ENCODE measurements at regions not wholly inside any gene's neighbourhood (a gene's known extent, or its start where the extent isn't known, plus 50 kb on each side); places are given as distances from the start of the nearest gene placed in this dataset.

DNA sequence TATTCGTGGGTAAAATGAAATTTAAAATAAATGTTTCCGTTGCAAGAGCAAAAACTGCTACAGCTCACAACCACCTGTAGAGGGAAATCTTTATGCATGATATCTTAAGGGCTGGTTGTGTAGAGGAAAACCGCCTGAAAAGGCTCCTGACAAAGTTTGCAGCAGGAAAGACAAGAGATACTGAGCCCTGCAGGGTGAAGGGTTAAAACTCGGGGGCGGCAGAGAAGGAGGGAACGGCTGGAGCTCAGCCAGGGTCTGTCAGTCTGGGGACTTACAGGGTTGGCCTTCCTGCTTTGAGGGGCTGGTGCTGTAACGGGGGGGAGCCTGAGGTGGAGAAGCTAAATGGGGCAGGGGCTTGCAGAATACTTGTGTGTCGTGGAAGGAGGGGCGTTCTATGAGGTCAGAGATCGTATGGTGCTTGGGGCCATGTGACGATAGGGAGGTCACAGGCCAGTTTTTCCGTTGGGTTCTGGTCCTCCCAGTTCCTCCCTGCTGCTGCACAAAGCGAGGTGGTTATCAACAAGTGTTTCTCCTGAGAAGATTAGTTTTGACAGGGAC, 122.9 kb upstream of the HSD17B12 start:
- no peak for TF ChIP-seq RFX5 (IDR thresholded peaks at IDR 0.05; ENCODE audit: low read depth, low read length)
- TF ChIP-seq, protein P1, sequence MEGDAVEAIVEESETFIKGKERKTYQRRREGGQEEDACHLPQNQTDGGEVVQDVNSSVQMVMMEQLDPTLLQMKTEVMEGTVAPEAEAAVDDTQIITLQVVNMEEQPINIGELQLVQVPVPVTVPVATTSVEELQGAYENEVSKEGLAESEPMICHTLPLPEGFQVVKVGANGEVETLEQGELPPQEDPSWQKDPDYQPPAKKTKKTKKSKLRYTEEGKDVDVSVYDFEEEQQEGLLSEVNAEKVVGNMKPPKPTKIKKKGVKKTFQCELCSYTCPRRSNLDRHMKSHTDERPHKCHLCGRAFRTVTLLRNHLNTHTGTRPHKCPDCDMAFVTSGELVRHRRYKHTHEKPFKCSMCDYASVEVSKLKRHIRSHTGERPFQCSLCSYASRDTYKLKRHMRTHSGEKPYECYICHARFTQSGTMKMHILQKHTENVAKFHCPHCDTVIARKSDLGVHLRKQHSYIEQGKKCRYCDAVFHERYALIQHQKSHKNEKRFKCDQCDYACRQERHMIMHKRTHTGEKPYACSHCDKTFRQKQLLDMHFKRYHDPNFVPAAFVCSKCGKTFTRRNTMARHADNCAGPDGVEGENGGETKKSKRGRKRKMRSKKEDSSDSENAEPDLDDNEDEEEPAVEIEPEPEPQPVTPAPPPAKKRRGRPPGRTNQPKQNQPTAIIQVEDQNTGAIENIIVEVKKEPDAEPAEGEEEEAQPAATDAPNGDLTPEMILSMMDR (conservative IDR thresholded peaks at IDR 0.05; ENCODE audit: low read depth, low read length) = peak; percentile 30

All from IMR-90 (cell line).